Glutamatergic neuron (in vitro differentiated cells): ENCODE measurements at regions not wholly inside any gene's neighbourhood (a gene's known extent, or its start where the extent isn't known, plus 50 kb on each side); places are given as distances from the start of the nearest gene placed in this dataset.

Source experiments
- DNase-seq: peaks from one replicate; pipeline ENCODE4 v3.0.0; 2022
- H3K27ac Mint-ChIP-seq: one replicate; pipeline ENCODE4 v1.8.0; 2020; ENCODE audit warnings: mild to moderate bottlenecking, mixed read lengths, inconsistent platforms; ENCODE audit not compliant: unreplicated experiment
- H3K27me3 Mint-ChIP-seq: one replicate; pipeline ENCODE4 v1.8.0; 2020; ENCODE audit warnings: mild to moderate bottlenecking, moderate library complexity, mixed read lengths, inconsistent platforms; ENCODE audit not compliant: unreplicated experiment
- H3K36me3 Mint-ChIP-seq: one replicate; pipeline ENCODE4 v1.8.0; 2020; ENCODE audit warnings: mild to moderate bottlenecking, mixed read lengths, inconsistent platforms; ENCODE audit not compliant: unreplicated experiment
- H3K4me1 Mint-ChIP-seq: one replicate; pipeline ENCODE4 v1.8.0; 2020; ENCODE audit warnings: mild to moderate bottlenecking, low read depth, mixed read lengths, inconsistent platforms; ENCODE audit not compliant: unreplicated experiment
- H3K4me3 Mint-ChIP-seq: one replicate; pipeline ENCODE4 v1.8.0; 2020; ENCODE audit warnings: mild to moderate bottlenecking, mixed read lengths, inconsistent platforms; ENCODE audit not compliant: unreplicated experiment
- H3K9me3 Mint-ChIP-seq: one replicate; pipeline ENCODE4 v1.8.0; 2020; ENCODE audit warnings: mild to moderate bottlenecking, moderate library complexity, mixed read lengths, inconsistent platforms; ENCODE audit not compliant: unreplicated experiment
- TF ChIP-seq, protein P1 (sequence below): fragments of 200-600 bp; sonication (generic); IDR thresholded peaks from one replicate; pipeline ENCODE4 v1.5.0; 2021; ENCODE audit not compliant: partially characterized antibody, unreplicated experiment

DNA sequence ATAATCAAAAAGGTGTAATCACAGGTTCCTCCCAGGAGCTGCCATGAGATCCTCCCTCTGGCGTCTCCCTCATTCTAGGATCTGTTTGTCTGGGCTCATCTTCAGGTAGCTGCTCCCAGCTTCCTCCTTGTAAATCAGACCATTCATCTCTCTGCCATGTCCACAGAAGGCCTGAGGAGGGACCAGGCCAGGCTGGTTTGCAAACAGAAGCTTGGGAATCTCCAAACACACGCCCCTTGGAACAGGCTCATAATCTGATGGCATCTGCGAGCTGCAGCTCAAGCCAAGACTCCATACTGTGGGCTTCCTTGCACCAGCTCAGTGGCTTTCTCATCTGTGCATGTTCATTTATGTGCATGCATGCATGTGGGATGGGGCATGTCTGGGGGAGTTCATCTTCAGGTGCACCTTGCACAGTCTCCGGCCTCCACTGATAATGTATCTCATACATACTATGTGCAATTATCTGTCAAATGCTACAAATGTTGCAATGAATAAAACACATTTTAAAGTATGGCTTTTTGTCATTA is 134.9 kb downstream of the NXPE2 start:
- peaks cover 4% of the 10 kb centered on the region for H3K9me3 Mint-ChIP-seq
- H3K36me3 Mint-ChIP-seq: no peaks in the 10 kb centered on the region
- H3K4me3 Mint-ChIP-seq: no peak overlapping the region
- H3K27ac Mint-ChIP-seq: no peak overlapping the region
- no peaks in the 10 kb centered on the region for H3K27me3 Mint-ChIP-seq
- TF ChIP-seq, protein P1, sequence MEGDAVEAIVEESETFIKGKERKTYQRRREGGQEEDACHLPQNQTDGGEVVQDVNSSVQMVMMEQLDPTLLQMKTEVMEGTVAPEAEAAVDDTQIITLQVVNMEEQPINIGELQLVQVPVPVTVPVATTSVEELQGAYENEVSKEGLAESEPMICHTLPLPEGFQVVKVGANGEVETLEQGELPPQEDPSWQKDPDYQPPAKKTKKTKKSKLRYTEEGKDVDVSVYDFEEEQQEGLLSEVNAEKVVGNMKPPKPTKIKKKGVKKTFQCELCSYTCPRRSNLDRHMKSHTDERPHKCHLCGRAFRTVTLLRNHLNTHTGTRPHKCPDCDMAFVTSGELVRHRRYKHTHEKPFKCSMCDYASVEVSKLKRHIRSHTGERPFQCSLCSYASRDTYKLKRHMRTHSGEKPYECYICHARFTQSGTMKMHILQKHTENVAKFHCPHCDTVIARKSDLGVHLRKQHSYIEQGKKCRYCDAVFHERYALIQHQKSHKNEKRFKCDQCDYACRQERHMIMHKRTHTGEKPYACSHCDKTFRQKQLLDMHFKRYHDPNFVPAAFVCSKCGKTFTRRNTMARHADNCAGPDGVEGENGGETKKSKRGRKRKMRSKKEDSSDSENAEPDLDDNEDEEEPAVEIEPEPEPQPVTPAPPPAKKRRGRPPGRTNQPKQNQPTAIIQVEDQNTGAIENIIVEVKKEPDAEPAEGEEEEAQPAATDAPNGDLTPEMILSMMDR: no peak
- H3K4me1 Mint-ChIP-seq: no peaks in the 10 kb centered on the region
- DNase-seq: no peak

DNA sequence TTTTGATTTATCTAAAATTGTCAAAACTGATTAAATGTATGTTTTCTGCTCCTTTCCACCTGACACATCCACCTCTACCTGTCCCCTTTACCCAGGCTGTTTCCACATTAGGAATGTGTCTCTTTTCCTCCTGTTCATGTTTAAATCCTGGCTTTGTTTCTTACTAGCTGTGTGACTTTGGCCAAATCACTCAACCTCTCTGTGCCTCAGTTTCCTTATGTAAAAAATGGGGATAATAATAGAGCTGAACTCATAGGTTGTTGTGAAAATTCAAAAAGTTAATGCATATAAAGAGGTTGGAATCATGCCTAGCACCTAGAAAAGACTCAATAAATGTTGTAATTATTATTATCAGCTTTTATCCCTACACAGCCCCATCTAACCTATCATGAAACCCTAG is 136.8 kb downstream of the NXPE2 start:
- Mint-ChIP-seq H3K9me3 (peaks cover 3% of the 10 kb centered on the region), H3K27me3 (no peaks in the 10 kb centered on the region), H3K4me1 (no peaks in the 10 kb centered on the region), H3K27ac (no peak overlapping the region), H3K36me3 (no peaks in the 10 kb centered on the region), H3K4me3 (no peak overlapping the region)
- TF ChIP-seq, protein P1: no peak
- no peak for DNase-seq

DNA sequence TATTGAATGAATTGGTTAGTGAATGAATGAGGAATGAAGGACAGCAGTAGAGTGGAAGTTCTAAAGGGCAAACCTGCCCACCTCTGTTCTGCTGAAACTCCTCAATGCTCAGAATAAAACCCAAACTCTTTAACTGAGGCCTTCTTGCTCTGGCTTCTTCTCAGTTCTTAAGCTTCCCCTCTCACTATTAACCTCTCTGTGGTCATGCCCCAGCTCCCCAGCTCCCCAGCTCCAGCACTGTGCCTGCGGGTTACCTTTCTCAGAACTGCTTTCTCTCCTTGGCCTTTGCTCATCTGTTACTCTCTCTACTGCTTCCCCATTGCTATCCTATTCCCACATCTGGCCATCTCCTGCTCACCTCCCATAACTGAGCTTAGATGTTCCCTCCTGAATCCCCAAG is 137.4 kb downstream of the NXPE2 start:
- DNase-seq: no peak
- H3K27ac Mint-ChIP-seq: no peak overlapping the region
- H3K9me3 Mint-ChIP-seq: peaks cover 3% of the 10 kb centered on the region
- H3K36me3 Mint-ChIP-seq: no peaks in the 10 kb centered on the region
- H3K4me3 Mint-ChIP-seq: no peak overlapping the region
- no peaks in the 10 kb centered on the region for H3K4me1 Mint-ChIP-seq
- H3K27me3 Mint-ChIP-seq: no peaks in the 10 kb centered on the region
- TF ChIP-seq, protein P1: no peak

DNA sequence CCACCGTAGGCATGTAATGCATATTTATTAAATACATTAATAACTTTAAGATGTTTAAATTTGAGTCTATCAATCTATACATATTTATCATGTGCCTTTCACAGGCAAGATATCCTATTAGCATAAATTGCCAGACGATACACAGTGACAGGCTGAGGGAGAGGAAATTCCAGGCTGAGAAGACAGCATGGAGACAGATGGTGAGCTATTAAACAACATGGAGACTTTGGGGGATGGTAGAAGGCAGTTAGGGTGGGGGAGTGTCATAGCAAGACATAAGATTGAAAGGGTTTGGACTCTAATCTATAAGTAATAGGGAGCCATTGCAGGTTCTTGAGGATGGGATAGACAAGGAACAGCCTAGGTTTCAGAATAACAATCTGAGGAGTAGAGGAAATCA is 138.5 kb downstream of the NXPE2 start:
- no peaks in the 10 kb centered on the region for H3K36me3 Mint-ChIP-seq
- H3K4me3 Mint-ChIP-seq: no peak overlapping the region
- H3K4me1 Mint-ChIP-seq: no peaks in the 10 kb centered on the region
- no peak overlapping the region for H3K27ac Mint-ChIP-seq
- DNase-seq: no peak
- H3K27me3 Mint-ChIP-seq: no peaks in the 10 kb centered on the region
- peaks cover 2% of the 10 kb centered on the region for H3K9me3 Mint-ChIP-seq
- TF ChIP-seq, protein P1: no peak

DNA sequence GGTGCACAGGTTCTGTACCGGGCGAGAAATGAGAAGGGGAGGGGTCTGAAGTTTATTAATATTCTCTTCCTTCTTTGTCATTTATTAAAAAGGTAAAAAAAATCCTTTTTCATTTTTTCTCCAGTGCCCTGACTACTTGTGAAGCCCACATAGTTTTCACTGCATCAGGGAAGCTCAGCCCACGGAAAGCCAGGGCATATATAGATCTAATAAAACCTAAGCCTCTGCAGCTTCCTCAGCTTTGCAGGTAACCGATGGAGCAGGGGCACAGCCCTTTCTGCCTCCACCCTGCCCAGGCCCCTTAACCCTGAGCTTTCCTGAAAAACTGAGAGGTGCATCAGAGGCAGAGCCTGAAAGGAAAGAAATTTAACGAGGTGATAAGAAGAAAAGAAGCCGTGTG is 140.1 kb downstream of the NXPE2 start:
- TF ChIP-seq, protein P1: no peak
- peaks cover 4% of the 10 kb centered on the region for H3K9me3 Mint-ChIP-seq
- H3K4me1 Mint-ChIP-seq: no peaks in the 10 kb centered on the region
- H3K4me3 Mint-ChIP-seq: no peak overlapping the region
- no peak for DNase-seq
- no peaks in the 10 kb centered on the region for H3K27me3 Mint-ChIP-seq
- H3K36me3 Mint-ChIP-seq: peaks cover 5% of the 10 kb centered on the region
- H3K27ac Mint-ChIP-seq: no peak overlapping the region
